ENCODE measurements at regions not wholly inside any gene's neighbourhood (a gene's known extent, or its start where the extent isn't known, plus 50 kb on each side); places are given as distances from the start of the nearest gene placed in this dataset.
"Not testable (repeated sequence)": the region's sequence is repeated elsewhere in the genome, so short reads cannot be mapped to it uniquely, and the experiment has no call there.

GRCh38 chr5:114060866-114061265 lies 301.0 kb upstream of the KCNN2 start:
- no peak for DNase-seq

- DNase-seq: no peak
These were observed 298.7 kb upstream of the KCNN2 start for GRCh38 chr5:114062932-114063867.

GRCh38 chr5:114065912-114066311 lies 296.0 kb upstream of the KCNN2 start:
- DNase-seq: no peak

- DNase-seq: no peak
These were observed 291.7 kb upstream of the KCNN2 start for GRCh38 chr5:114070093-114070722.

- no peak for DNase-seq
These were observed 272.6 kb upstream of the KCNN2 start for GRCh38 chr5:114089259-114089658.

GRCh38 chr5:114097570-114097969 lies 264.3 kb upstream of the KCNN2 start:
- DNase-seq: no peak

- no peak for DNase-seq
These were observed 262.7 kb upstream of the KCNN2 start for GRCh38 chr5:114099161-114099560.

GRCh38 chr5:114101153-114101552 lies 260.7 kb upstream of the KCNN2 start:
- DNase-seq: no peak

- DNase-seq: no peak
These were observed 248.3 kb upstream of the KCNN2 start for GRCh38 chr5:114113604-114114003.

GRCh38 chr5:114116981-114117380 lies 244.9 kb upstream of the KCNN2 start:
- DNase-seq: no peak

- DNase-seq: no peak
These were observed 243.4 kb upstream of the KCNN2 start for GRCh38 chr5:114118511-114118910.

- no peak for DNase-seq
These were observed 241.7 kb upstream of the KCNN2 start for GRCh38 chr5:114120166-114120565.

- no peak for DNase-seq
These were observed 239.0 kb upstream of the KCNN2 start for GRCh38 chr5:114122852-114123251.

- DNase-seq: no peak
These were observed 238.2 kb upstream of the KCNN2 start for GRCh38 chr5:114123654-114124053.

- DNase-seq: no peak
These were observed 215.5 kb upstream of the KCNN2 start for GRCh38 chr5:114146398-114146797.

GRCh38 chr5:114148253-114148652 lies 213.6 kb upstream of the KCNN2 start:
- DNase-seq: no peak

GRCh38 chr5:114148728-114149127 lies 213.1 kb upstream of the KCNN2 start:
- DNase-seq: not testable (repeated sequence)

GRCh38 chr5:114152656-114153360 lies 209.1 kb upstream of the KCNN2 start:
- no peak for DNase-seq

GRCh38 chr5:114153392-114153791 lies 208.5 kb upstream of the KCNN2 start:
- no peak for DNase-seq

GRCh38 chr5:114153833-114154232 lies 208.0 kb upstream of the KCNN2 start:
- DNase-seq: no peak

- DNase-seq: no peak
These were observed 195.8 kb upstream of the KCNN2 start for GRCh38 chr5:114166081-114166480.

GRCh38 chr5:114174131-114174530 lies 187.7 kb upstream of the KCNN2 start:
- no peak for DNase-seq

- no peak for DNase-seq
These were observed 187.0 kb upstream of the KCNN2 start for GRCh38 chr5:114174837-114175236.

- DNase-seq: no peak
These were observed 185.5 kb upstream of the KCNN2 start for GRCh38 chr5:114176356-114176755.

All from cerebellar nuclear complex (tissue), 1 donor.